PFSK-1 (cell line): ENCODE measurements at regions not wholly inside any gene's neighbourhood (a gene's known extent, or its start where the extent isn't known, plus 50 kb on each side); places are given as distances from the start of the nearest gene placed in this dataset.

Source experiments
- FOXP2 ChIP-seq: optimal IDR thresholded peaks from 2 replicates; pipeline ENCODE3; 2011; ENCODE audit warnings: borderline replicate concordance, control low read depth, inconsistent platforms; ENCODE audit not compliant: insufficient read depth; ENCODE audit errors: extremely low read length, extremely low read depth
- POLR2AphosphoS5 ChIP-seq: IDR thresholded peaks from 2 replicates; pipeline ENCODE4 v1.6.1; 2012; ENCODE audit warnings: low read depth, mild to moderate bottlenecking, control low read depth, low read length, moderate library complexity
- SIN3A ChIP-seq: IDR thresholded peaks from 2 replicates; pipeline ENCODE4 v1.6.1; 2012; ENCODE audit warnings: mild to moderate bottlenecking, low read length, moderate library complexity, borderline replicate concordance; ENCODE audit not compliant: insufficient read depth
- TAF1 ChIP-seq: IDR thresholded peaks from 2 replicates; pipeline ENCODE4 v1.6.1; 2012; ENCODE audit warnings: low read length, control low read depth, borderline replicate concordance; ENCODE audit not compliant: insufficient read depth
- TF ChIP-seq, protein P1 (sequence below), 2 experiments: IDR thresholded peaks; 2 replicates each; pipeline versions ENCODE4 v1.6.1 to v1.8.0; 2011 to 2012; ENCODE audit warnings: low read depth in 2 of 2, low read length in 2 of 2, control low read depth in 1 of 2, inconsistent platforms in 1 of 2, mild to moderate bottlenecking in 1 of 2, moderate library complexity in 1 of 2; ENCODE audit not compliant: insufficient read depth in 1 of 2

DNA sequence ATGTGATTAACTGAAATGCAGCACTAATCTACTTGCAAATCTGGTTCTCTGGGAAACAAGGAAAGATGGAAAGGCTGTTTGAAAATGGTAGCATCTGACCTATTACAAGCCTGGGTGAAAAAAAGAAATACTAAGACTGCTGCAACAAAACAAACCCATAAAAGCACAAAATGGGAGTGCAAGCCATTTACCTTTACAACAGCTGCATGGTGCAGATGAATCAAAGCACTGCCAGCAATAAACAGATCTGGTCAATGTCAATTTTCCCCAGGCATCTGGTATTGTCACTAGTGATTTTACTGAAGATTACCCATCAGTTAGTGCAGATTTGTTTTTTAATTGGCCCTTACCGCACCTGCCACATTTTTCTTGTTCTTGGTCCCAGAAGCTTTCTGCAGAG lies 1341.7 kb downstream of the PLA2G4A start:
- TF ChIP-seq SIN3A: no peak
- TF ChIP-seq POLR2AphosphoS5: no peak
- TF ChIP-seq, protein P1, sequence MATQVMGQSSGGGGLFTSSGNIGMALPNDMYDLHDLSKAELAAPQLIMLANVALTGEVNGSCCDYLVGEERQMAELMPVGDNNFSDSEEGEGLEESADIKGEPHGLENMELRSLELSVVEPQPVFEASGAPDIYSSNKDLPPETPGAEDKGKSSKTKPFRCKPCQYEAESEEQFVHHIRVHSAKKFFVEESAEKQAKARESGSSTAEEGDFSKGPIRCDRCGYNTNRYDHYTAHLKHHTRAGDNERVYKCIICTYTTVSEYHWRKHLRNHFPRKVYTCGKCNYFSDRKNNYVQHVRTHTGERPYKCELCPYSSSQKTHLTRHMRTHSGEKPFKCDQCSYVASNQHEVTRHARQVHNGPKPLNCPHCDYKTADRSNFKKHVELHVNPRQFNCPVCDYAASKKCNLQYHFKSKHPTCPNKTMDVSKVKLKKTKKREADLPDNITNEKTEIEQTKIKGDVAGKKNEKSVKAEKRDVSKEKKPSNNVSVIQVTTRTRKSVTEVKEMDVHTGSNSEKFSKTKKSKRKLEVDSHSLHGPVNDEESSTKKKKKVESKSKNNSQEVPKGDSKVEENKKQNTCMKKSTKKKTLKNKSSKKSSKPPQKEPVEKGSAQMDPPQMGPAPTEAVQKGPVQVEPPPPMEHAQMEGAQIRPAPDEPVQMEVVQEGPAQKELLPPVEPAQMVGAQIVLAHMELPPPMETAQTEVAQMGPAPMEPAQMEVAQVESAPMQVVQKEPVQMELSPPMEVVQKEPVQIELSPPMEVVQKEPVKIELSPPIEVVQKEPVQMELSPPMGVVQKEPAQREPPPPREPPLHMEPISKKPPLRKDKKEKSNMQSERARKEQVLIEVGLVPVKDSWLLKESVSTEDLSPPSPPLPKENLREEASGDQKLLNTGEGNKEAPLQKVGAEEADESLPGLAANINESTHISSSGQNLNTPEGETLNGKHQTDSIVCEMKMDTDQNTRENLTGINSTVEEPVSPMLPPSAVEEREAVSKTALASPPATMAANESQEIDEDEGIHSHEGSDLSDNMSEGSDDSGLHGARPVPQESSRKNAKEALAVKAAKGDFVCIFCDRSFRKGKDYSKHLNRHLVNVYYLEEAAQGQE (IDR thresholded peaks at IDR 0.05; ENCODE audit: insufficient read depth in 1 of 2, low read depth in 2 of 2, low read length in 2 of 2): no peak

DNA sequence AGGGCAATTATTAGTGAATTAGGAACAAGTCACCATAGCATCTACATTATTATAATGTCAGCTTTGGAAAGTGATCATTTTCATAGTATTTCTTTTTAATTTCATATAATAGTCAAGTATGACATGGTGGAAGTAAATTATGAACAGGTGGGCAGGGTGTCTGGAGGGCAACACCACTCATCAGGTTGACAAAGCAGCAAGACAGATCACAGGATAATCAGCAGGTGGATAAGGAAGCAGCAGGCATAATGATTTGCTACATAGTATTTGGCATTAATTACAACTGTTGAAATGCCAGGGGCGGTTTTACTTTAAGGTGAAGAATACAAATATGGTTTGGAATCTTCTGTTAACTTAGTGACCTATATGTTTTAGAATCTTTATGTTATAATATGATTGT lies 1342.2 kb downstream of the PLA2G4A start:
- no peak for TF ChIP-seq POLR2AphosphoS5
- TF ChIP-seq TAF1: no peak
- TF ChIP-seq, protein P1 (IDR thresholded peaks at IDR 0.05; ENCODE audit: insufficient read depth in 1 of 2, low read depth in 2 of 2, low read length in 2 of 2): no peak
- no peak for TF ChIP-seq FOXP2
- TF ChIP-seq SIN3A: no peak

DNA sequence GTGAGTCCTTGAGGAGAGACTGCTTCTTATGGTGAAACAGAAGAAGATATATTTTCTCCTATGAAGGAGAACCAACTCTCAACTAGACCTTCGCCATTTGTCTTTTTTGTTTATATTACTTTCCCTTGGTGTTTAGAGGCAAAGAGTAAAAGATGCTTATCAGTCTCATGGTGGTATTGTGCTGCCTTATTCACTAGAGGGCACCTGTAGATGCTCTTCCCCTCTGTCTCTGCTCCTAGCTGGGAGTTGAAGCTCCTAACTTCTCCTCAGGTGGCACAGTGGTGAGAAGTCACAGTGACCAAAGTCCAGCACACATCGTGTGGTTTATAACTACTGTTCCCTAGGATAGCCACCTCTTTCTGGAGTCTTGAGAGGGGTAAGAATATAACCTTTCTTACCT lies 1359.6 kb downstream of the PLA2G4A start:
- TF ChIP-seq POLR2AphosphoS5 (no peak), TAF1 (no peak), FOXP2 (no peak), SIN3A (no peak)
- TF ChIP-seq, protein P1 (IDR thresholded peaks at IDR 0.05; ENCODE audit: insufficient read depth in 1 of 2, low read depth in 2 of 2, low read length in 2 of 2): no peak

DNA sequence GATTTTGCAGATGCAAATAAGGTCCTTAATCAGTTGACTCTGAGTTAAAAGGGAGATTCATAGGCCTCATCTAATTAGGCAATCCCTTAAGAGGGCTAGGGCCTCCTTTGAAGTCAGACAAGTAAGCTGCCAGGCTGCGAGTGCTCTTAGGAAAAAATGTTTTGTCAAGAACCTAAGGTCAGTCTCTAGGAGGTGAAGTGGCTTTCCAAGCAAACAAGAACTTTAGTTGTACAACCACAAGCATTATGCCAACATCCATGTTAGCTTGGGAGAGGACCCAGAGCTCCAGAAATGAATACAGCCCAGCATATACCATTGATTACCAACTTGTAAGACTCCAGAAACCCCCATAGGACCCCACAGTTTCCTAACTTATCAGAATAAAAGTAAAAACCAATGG lies 1366.2 kb downstream of the PLA2G4A start:
- TF ChIP-seq, protein P1 (IDR thresholded peaks at IDR 0.05; ENCODE audit: insufficient read depth in 1 of 2, low read depth in 2 of 2, low read length in 2 of 2): no peak
- TF ChIP-seq POLR2AphosphoS5 (no peak), TAF1 (no peak), SIN3A (no peak), FOXP2 (no peak)

DNA sequence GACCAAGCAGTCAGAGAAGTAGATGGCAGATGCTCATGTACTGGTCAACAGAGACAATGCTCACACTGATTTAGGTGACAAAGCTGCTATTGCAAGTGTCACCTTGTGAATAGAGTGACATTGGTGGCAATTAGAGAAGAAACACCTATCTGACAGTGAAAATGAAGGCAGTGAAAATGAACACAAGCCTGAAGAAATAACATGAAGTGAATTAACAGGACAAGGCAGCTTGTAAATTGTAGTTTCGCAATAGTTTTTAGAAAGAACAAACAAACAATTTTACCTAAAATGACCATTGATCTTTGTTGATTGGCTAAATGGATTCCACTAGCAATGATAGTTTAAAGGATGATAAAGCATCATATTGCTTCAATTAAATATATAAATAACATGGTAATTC lies 1389.5 kb downstream of the PLA2G4A start:
- TF ChIP-seq SIN3A (no peak), FOXP2 (no peak), TAF1 (no peak), POLR2AphosphoS5 (no peak)
- TF ChIP-seq, protein P1 (IDR thresholded peaks at IDR 0.05; ENCODE audit: insufficient read depth in 1 of 2, low read depth in 2 of 2, low read length in 2 of 2): no peak
